ENCODE measurements at regions not wholly inside any gene's neighbourhood (a gene's known extent, or its start where the extent isn't known, plus 50 kb on each side); places are given as distances from the start of the nearest gene placed in this dataset.

DNA sequence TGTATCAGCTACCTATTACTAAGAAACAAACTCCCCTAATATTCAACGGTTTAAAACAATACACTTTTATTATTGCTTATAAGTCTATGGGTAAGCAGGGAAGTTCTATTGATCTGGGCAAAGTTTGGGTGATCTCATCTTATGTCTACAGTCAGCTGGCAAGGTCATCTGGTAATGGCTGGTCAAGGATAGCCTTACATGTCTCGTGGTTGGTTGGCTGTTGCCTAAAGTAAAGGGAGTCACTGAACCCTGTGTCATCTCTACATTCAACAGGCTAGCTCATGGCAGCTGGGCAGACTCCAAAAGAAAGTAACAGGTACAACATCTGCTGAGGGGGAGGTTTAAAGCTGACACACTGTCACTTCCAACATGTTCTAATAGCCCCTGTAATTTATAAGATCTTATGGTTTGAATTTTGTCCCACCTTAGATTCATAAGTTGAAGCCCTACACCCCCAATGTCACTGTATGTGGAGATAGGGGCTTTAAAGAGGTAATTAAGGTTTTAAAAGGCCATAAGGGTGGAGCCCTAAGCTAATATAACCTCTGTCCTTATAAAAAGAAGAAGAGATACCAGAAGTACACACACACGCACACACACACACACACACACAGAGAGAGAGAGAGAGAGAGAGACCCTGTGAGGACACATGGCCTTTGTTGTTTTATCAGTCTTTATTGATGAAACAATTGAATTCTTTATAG is 419.1 kb downstream of the NPIPA8 start (continued):
- TF ChIP-seq AHDC1 (CRISPR knock-in tag; IDR thresholded peaks at IDR 0.05; ENCODE audit: borderline replicate concordance) (peak; percentile 68; the same call in 1 of the 2 replicates), KMT2B (CRISPR knock-in tag; IDR thresholded peaks at IDR 0.05) (no peak), XRCC5 (optimal IDR thresholded peaks at IDR 0.05; ENCODE audit: low read length) (no peak), FOXA3 (CRISPR knock-in tag; IDR thresholded peaks at IDR 0.05) (0 out of 2 replicates have a peak, but pooled peaks have one; percentile 11), FOXA1 (IDR thresholded peaks at IDR 0.05) (no peak), FOXA1 (CRISPR knock-in tag; IDR thresholded peaks at IDR 0.05) (no peak), RARA (CRISPR knock-in tag; IDR thresholded peaks at IDR 0.05) (0 out of 2 replicates have a peak, but pooled peaks have one; percentile 33), SOX6 (IDR thresholded peaks at IDR 0.05) (no peak), SOX6 (CRISPR knock-in tag; IDR thresholded peaks at IDR 0.05) (0 out of 2 replicates have a peak, but pooled peaks have one; percentile 13), PAWR (CRISPR knock-in tag; IDR thresholded peaks at IDR 0.05; ENCODE audit: borderline replicate concordance) (no peak), GABPB1 (CRISPR knock-in tag; IDR thresholded peaks at IDR 0.05) (no peak), KLF16 (CRISPR knock-in tag; IDR thresholded peaks at IDR 0.05) (no peak), ATF3 (CRISPR knock-in tag; IDR thresholded peaks at IDR 0.05) (0 out of 2 replicates have a peak, but pooled peaks have one; percentile 54), DNMT3B (CRISPR knock-in tag; conservative IDR thresholded peaks at IDR 0.05) (no peak), ONECUT2 (CRISPR knock-in tag; IDR thresholded peaks at IDR 0.05) (peak; percentile 68; the same call in 1 of the 2 replicates), ATF2 (CRISPR knock-in tag; IDR thresholded peaks at IDR 0.05) (peak; percentile 49; the same call in 1 of the 2 replicates), ATF4 (CRISPR knock-in tag; IDR thresholded peaks at IDR 0.05) (no peak), ZNF83 (CRISPR knock-in tag; IDR thresholded peaks at IDR 0.05; ENCODE audit: borderline replicate concordance) (no peak)
- TF ChIP-seq, protein P1, sequence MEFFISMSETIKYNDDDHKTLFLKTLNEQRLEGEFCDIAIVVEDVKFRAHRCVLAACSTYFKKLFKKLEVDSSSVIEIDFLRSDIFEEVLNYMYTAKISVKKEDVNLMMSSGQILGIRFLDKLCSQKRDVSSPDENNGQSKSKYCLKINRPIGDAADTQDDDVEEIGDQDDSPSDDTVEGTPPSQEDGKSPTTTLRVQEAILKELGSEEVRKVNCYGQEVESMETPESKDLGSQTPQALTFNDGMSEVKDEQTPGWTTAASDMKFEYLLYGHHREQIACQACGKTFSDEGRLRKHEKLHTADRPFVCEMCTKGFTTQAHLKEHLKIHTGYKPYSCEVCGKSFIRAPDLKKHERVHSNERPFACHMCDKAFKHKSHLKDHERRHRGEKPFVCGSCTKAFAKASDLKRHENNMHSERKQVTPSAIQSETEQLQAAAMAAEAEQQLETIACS (CRISPR knock-in tag; IDR thresholded peaks at IDR 0.05), result no peak
- TF ChIP-seq, protein P2, sequence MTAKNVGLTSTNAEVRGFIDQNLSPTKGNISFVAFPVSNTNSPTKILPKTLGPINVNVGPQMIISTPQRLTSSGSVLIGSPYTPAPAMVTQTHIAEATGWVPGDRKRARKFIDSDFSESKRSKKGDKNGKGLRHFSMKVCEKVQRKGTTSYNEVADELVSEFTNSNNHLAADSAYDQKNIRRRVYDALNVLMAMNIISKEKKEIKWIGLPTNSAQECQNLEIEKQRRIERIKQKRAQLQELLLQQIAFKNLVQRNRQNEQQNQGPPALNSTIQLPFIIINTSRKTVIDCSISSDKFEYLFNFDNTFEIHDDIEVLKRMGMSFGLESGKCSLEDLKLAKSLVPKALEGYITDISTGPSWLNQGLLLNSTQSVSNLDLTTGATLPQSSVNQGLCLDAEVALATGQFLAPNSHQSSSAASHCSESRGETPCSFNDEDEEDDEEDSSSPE (CRISPR knock-in tag; IDR thresholded peaks at IDR 0.05), result no peak

Measured in HepG2 (cell line).